HG03558 (cell line): ENCODE measurements at regions not wholly inside any gene's neighbourhood (a gene's known extent, or its start where the extent isn't known, plus 50 kb on each side); places are given as distances from the start of the nearest gene placed in this dataset.
"Not testable (repeated sequence)": the region's sequence is repeated elsewhere in the genome, so short reads cannot be mapped to it uniquely, and the experiment has no call there.

Experiments
- ATAC-seq: cut with Tn5 transposase; IDR thresholded peaks from one replicate; pipeline ENCODE4 v1.9.1; 2021; ENCODE audit warnings: moderate number of reproducible peaks; ENCODE audit not compliant: unreplicated experiment; ENCODE audit errors: extremely low read depth

- ATAC-seq, result no peak
These were observed 77.4 kb upstream of the SLC4A7 start for GRCh38 chr3:27561576-27561975.

- no peak for ATAC-seq
These were observed 76.4 kb upstream of the SLC4A7 start for GRCh38 chr3:27560484-27561056.

GRCh38 chr3:27559835-27560234 is 75.7 kb upstream of the SLC4A7 start:
- no peak for ATAC-seq

GRCh38 chr3:27559381-27559780 is 75.2 kb upstream of the SLC4A7 start:
- no peak for ATAC-seq

GRCh38 chr3:27557411-27557810 is 73.2 kb upstream of the SLC4A7 start:
- no peak for ATAC-seq

- ATAC-seq, result no peak
These were observed 72.7 kb upstream of the SLC4A7 start for GRCh38 chr3:27556887-27557286.

- no peak for ATAC-seq
These were observed 70.5 kb upstream of the SLC4A7 start for GRCh38 chr3:27554706-27555105.

- ATAC-seq, result no peak
These were observed 69.8 kb upstream of the SLC4A7 start for GRCh38 chr3:27553886-27554540.

GRCh38 chr3:27552708-27553107 is 68.5 kb upstream of the SLC4A7 start:
- ATAC-seq, result not testable (repeated sequence)

GRCh38 chr3:27551413-27551812 is 67.2 kb upstream of the SLC4A7 start:
- ATAC-seq, result not testable (repeated sequence)

- ATAC-seq, result no peak
These were observed 60.9 kb upstream of the SLC4A7 start for GRCh38 chr3:27545061-27545460.

GRCh38 chr3:27544372-27544865 is 60.2 kb upstream of the SLC4A7 start:
- no peak for ATAC-seq

- ATAC-seq, result no peak
These were observed 58.3 kb upstream of the SLC4A7 start for GRCh38 chr3:27542476-27542875.

GRCh38 chr3:27540231-27540630 is 56.0 kb upstream of the SLC4A7 start:
- ATAC-seq, result no peak

- ATAC-seq, result no peak
These were observed 52.3 kb upstream of the SLC4A7 start for GRCh38 chr3:27536491-27536890.

GRCh38 chr3:27535809-27536392 is 51.7 kb upstream of the SLC4A7 start:
- no peak for ATAC-seq

- ATAC-seq, result peak; percentile 52
These were observed 49.8 kb upstream of the SLC4A7 start for GRCh38 chr3:27533718-27534573.
